Esophagus squamous epithelium (tissue), 5 donors: ENCODE measurements at regions not wholly inside any gene's neighbourhood (a gene's known extent, or its start where the extent isn't known, plus 50 kb on each side); places are given as distances from the start of the nearest gene placed in this dataset.

Source experiments
- DNase-seq: peaks from one replicate; lab custom pipeline; 2025; lab: John Stamatoyannopoulos, UW
- H3K27ac ChIP-seq, 4 donors: fragments of 200-600 bp; sonication (generic); one replicate each; pipeline ENCODE4 v1.5.1; 2016 to 2019; ENCODE audit warnings: mild to moderate bottlenecking in 1 of 4
- H3K27me3 ChIP-seq, 4 donors: fragments of 200-600 bp; sonication (generic); 1 replicate in 3 of 4; 2 replicates in 1 of 4; pipeline versions ENCODE4 v1.5.1 to v1.6.0; 2017 to 2021; ENCODE audit warnings: antibody characterized with exemption in 1 of 4
- H3K36me3 ChIP-seq, 3 donors: fragments of 200-600 bp; sonication (generic); one replicate each; pipeline ENCODE4 v1.5.1; 2016 to 2019
- H3K4me1 ChIP-seq, 3 donors: fragments of 200-600 bp; sonication (generic); one replicate each; pipeline ENCODE4 v1.5.1; 2017 to 2019
- H3K4me3 ChIP-seq, 4 donors: fragments of 200-600 bp; sonication (generic); 1 replicate in 3 of 4; 2 replicates in 1 of 4; pipeline ENCODE4 v1.5.1; 2016 to 2019; ENCODE audit warnings: mild to moderate bottlenecking in 2 of 4, moderate library complexity in 1 of 4
- H3K9me3 ChIP-seq, 3 donors: fragments of 200-600 bp; sonication (generic); one replicate each; pipeline ENCODE4 v1.5.1; 2016 to 2019
- POLR2A ChIP-seq, 4 donors: fragments of 450-650 bp; IDR thresholded peaks; one replicate each; pipeline ENCODE4 v1.6.1; 2017; ENCODE audit warnings: antibody characterized with exemption in 4 of 4, mild to moderate bottlenecking in 4 of 4, moderate library complexity in 3 of 4
- WGBS, 2 donors: methylation state at CpG; one replicate each; pipeline ENCODE4 v1.1.5; 2018; 5-methylcytosine and 5-hydroxymethylcytosine counted together
- intact Hi-C: fragments of 100-400 bp; cut with DNase I; formaldehyde crosslinking; loops from one replicate; pipeline ENCODE4 v1.15.0; 2022
- TF ChIP-seq, protein P1 (sequence below), 6 experiments: fragments of 450-650 bp in 4 of 6; fragments of 200-600 bp in 2 of 6; sonication (generic) in 2 of 6; IDR thresholded peaks; one replicate each; pipeline ENCODE4 v1.5.1; 2016 to 2019; ENCODE audit warnings: antibody characterized with exemption in 6 of 6, mild to moderate bottlenecking in 4 of 6, moderate library complexity in 4 of 6
- donor health status: DM: yes; HTN: yes; CAD: no.

DNA sequence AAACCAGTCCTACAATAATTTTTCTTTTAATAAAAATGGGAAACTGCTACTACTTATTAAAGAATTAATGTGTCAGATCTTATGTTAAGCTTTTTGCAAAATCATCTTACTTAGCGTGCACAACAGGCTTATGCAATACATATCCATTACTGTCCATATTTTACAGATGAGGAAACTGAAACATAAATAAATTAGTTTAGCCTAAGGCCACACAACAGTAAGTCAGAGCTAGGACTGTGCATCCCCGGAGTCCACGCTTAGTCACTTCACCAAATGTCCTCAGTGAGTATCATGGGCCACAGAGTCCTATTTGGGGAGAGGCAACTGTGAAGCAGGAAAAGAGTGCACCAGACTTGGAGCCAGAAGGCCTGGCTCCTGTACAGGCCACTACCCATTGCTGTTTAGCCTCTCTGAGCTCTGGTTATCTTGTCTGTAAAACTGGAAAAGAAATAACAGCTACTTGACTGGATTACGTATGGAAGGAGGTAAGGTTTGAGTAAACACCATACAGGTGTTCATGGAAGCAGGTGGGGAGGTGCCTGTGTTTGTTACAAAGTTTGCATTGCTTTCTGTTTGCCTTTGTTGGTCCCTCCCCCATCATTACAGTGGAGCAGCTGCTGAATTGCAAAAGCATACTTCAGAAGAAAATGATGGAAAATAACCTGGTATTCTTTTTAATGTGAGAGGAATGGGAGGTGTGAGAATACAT is 192.8 kb downstream of the FCRL5 start:
- 64 to 84% methylated on average over 4 of the region's 4 CpGs for WGBS, 2 donors

DNA sequence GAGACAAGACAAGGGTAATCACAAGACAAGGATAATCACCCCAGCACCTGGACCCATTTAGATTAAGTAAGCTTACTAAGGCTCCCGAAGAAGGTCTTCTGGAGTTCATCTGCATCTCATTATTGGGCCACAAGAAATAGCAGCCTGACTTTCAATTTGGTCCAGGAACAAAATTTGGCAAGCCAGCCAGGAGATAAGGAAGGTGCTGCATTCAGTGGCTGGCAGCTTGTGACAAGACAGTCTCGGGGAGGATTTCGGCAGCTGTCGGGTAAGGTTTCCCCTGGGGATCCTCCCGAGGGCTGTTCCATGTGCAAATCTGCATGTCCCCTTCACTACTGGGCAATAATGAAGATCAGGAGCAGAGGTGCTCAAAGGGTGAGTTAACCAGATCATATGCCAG is 195.2 kb downstream of the FCRL5 start:
- no peaks in the 10 kb centered on the region for H3K27me3 ChIP-seq
- H3K4me1 ChIP-seq = no peaks in the 10 kb centered on the region
- no peak overlapping the region for H3K4me3 ChIP-seq
- no peak overlapping the region for H3K27ac ChIP-seq
- no peaks in the 10 kb centered on the region for H3K9me3 ChIP-seq
- intact Hi-C loops = no loop called here
- no peak for DNase-seq
- TF ChIP-seq POLR2A (IDR thresholded peaks at IDR 0.05) = no peak
- TF ChIP-seq, protein P1, sequence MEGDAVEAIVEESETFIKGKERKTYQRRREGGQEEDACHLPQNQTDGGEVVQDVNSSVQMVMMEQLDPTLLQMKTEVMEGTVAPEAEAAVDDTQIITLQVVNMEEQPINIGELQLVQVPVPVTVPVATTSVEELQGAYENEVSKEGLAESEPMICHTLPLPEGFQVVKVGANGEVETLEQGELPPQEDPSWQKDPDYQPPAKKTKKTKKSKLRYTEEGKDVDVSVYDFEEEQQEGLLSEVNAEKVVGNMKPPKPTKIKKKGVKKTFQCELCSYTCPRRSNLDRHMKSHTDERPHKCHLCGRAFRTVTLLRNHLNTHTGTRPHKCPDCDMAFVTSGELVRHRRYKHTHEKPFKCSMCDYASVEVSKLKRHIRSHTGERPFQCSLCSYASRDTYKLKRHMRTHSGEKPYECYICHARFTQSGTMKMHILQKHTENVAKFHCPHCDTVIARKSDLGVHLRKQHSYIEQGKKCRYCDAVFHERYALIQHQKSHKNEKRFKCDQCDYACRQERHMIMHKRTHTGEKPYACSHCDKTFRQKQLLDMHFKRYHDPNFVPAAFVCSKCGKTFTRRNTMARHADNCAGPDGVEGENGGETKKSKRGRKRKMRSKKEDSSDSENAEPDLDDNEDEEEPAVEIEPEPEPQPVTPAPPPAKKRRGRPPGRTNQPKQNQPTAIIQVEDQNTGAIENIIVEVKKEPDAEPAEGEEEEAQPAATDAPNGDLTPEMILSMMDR (IDR thresholded peaks at IDR 0.05) = no peak
- H3K36me3 ChIP-seq = no peaks in the 10 kb centered on the region
- WGBS, 2 donors = 84 to 85% methylated on average over 5 of the region's 5 CpGs

More for the DNA sequence above, 192.8 kb downstream of the FCRL5 start:
- H3K4me1 ChIP-seq = no peaks in the 10 kb centered on the region
- no peaks in the 10 kb centered on the region for H3K9me3 ChIP-seq
- no peaks in the 10 kb centered on the region for H3K27me3 ChIP-seq
- H3K4me3 ChIP-seq = no peak overlapping the region
- H3K27ac ChIP-seq = no peak overlapping the region
- no peak for DNase-seq
- no peak for TF ChIP-seq POLR2A (IDR thresholded peaks at IDR 0.05)
- TF ChIP-seq, protein P1 (IDR thresholded peaks at IDR 0.05) = no peak
- H3K36me3 ChIP-seq = no peaks in the 10 kb centered on the region
- intact Hi-C loops = no loop called here

DNA sequence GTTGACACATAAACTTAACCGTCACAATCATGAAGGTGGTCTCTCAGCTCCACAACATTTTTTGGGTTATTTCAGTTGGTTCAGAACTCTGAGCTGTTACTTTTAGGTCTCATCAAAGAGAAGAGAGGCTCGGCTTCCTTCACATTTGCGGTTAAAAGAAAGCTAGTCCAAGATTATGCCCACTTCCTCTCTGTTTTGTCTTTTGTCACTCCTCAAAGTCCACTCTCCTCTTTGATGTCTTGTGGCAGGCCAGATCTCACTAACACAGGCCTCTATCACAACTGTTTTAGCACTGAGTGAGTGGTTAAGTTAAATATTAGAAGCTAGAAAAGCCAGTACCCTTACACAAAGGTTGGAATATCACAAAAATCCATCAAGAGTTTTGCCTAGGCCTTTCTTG is 195.7 kb downstream of the FCRL5 start:
- Histone ChIP-seq H3K27me3 (no peaks in the 10 kb centered on the region), H3K36me3 (no peaks in the 10 kb centered on the region), H3K4me3 (no peak overlapping the region), H3K27ac (no peak overlapping the region), H3K9me3 (no peaks in the 10 kb centered on the region), H3K4me1 (no peaks in the 10 kb centered on the region)
- intact Hi-C loops = no loop called here
- TF ChIP-seq, protein P1 (IDR thresholded peaks at IDR 0.05) = no peak
- TF ChIP-seq POLR2A (IDR thresholded peaks at IDR 0.05) = no peak
- DNase-seq = no peak
- WGBS, 2 donors = 78 to 84% methylated on average over 3 of the region's 3 CpGs

DNA sequence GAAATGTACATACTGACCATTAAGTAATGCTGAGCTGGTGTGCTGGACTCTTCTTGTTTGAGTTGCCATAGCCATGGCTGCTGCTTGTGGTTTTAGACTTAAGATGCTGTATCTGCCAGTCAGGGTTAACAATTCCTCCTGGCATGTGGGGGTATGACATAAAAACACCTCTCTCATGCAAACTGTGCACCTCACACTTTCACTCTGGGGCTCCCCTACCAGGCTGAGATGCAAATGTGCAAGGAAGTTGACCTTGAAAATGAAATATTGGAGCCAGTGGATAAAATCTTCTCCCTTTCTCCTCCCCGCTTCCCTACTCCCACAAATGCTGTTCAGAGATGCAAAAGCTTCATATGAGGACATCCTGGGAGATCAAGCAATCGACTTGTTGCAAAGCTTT is 198.8 kb downstream of the FCRL5 start:
- 54 to 66% methylated on average over 2 of the region's 2 CpGs for WGBS, 2 donors
- H3K4me1 ChIP-seq = no peaks in the 10 kb centered on the region
- no peak for TF ChIP-seq POLR2A (IDR thresholded peaks at IDR 0.05)
- H3K9me3 ChIP-seq = no peaks in the 10 kb centered on the region
- intact Hi-C loops = no loop called here
- H3K4me3 ChIP-seq = no peak overlapping the region
- no peak overlapping the region for H3K27ac ChIP-seq
- DNase-seq = no peak
- no peaks in the 10 kb centered on the region for H3K36me3 ChIP-seq
- H3K27me3 ChIP-seq = no peaks in the 10 kb centered on the region

DNA sequence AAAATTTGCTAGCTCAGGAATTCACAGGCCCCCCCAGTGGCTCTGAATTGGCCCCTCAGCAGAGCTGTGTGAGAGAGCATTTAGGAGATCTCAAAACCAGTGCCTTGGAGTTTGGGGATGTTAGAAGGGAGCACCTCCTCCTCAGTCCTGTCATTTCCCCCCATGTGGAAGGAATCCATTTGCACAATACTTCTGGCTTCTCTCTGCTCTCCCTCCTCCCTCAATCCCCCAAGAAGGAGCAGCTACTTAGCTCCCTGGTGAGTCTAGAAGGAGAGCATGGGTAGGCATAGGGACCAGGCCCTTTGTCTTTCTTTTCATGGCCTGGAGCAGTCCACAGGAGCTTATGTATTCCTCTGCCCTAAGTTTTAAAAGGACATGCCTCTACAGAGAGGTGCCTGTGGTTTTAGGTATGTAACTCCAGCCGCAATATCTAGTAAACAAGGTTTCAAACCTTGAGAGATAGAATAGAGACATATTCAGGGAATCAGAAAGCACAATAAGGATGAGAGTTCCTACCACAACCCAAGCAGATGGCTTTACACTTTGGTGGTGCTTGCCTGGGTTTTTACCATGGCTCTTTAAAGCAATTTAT is 199.4 kb downstream of the FCRL5 start:
- Histone ChIP-seq H3K36me3 (no peaks in the 10 kb centered on the region), H3K27me3 (no peaks in the 10 kb centered on the region), H3K9me3 (no peaks in the 10 kb centered on the region), H3K4me1 (no peaks in the 10 kb centered on the region), H3K27ac (no peak overlapping the region), H3K4me3 (no peak overlapping the region)
- TF ChIP-seq, protein P1 (IDR thresholded peaks at IDR 0.05) = no peak
- TF ChIP-seq POLR2A (IDR thresholded peaks at IDR 0.05) = no peak
- WGBS, 2 donors = 71 to 85% methylated on average over 1 of the region's 1 CpG
- intact Hi-C loops = no loop called here
- DNase-seq = no peak
